WTC11 (cell line): ENCODE measurements at regions not wholly inside any gene's neighbourhood (a gene's known extent, or its start where the extent isn't known, plus 50 kb on each side); places are given as distances from the start of the nearest gene placed in this dataset.

Experiments used
- ATAC-seq: fragments of 200-7000 bp; cut with Tn5 transposase; 2 replicates; pipeline ENCODE4 v1.10.0; 2021; ENCODE audit warnings: mild to moderate bottlenecking, moderate library complexity
- CTCF ChIA-PET: fragments of 300-600 bp; sonication (Branson Sonifier 250); formaldehyde crosslinking; loops from one replicate; lab custom pipeline; 2021; ENCODE audit warnings: antibody characterized with exemption; lab: Charles Lee
- POLR2A ChIA-PET: fragments of 350-600 bp; sonication (Branson Sonifier 250); formaldehyde crosslinking; loops from one replicate; lab custom pipeline; 2021; ENCODE audit warnings: antibody characterized with exemption; lab: Charles Lee
- DNase-seq: peaks from one replicate; pipeline ENCODE4 v3.0.0; 2021; ENCODE audit warnings: low spot score
- H3K27ac Mint-ChIP-seq: 2 replicates; pipeline ENCODE4 v1.8.0; 2021; ENCODE audit warnings: mixed read lengths
- H3K27me3 Mint-ChIP-seq: 2 replicates; pipeline ENCODE4 v1.8.0; 2021; ENCODE audit warnings: low read depth, mild to moderate bottlenecking, moderate library complexity, mixed read lengths
- H3K36me3 Mint-ChIP-seq: 2 replicates; pipeline ENCODE4 v1.8.0; 2021; ENCODE audit warnings: mixed read lengths
- H3K4me1 Mint-ChIP-seq: 2 replicates; pipeline ENCODE4 v1.8.0; 2022; ENCODE audit warnings: mixed read lengths
- H3K4me3 Mint-ChIP-seq: 2 replicates; pipeline ENCODE4 v1.8.0; 2021; ENCODE audit warnings: mild to moderate bottlenecking, moderate library complexity, mixed read lengths
- H3K9me3 Mint-ChIP-seq: 2 replicates; pipeline ENCODE4 v1.8.0; 2021; ENCODE audit warnings: mixed read lengths
- JUN ChIP-seq: sonication (generic); formaldehyde crosslinking; IDR thresholded peaks from 2 replicates; pipeline ENCODE4 v1.8.0; 2023; ENCODE audit warnings: mild to moderate bottlenecking, missing genetic modification reagents
- NR1H2 ChIP-seq: sonication (generic); formaldehyde crosslinking; IDR thresholded peaks from 2 replicates; pipeline ENCODE4 v1.9.0; 2021; ENCODE audit warnings: mild to moderate bottlenecking, moderate library complexity, missing genetic modification reagents
- NR2C2 ChIP-seq: sonication (generic); formaldehyde crosslinking; IDR thresholded peaks from 2 replicates; pipeline ENCODE4 v1.8.0; 2022; ENCODE audit warnings: mild to moderate bottlenecking, missing genetic modification reagents
- OVOL2 ChIP-seq: fragments of 250-450 bp; sonication (Bioruptor Pico); IDR thresholded peaks from 2 replicates; pipeline ENCODE4 v1.9.0; 2021; ENCODE audit warnings: mild to moderate bottlenecking, borderline replicate concordance
- TEAD4 ChIP-seq: sonication (generic); formaldehyde crosslinking; IDR thresholded peaks from 2 replicates; pipeline ENCODE4 v1.8.0; 2022; ENCODE audit warnings: mild to moderate bottlenecking, missing genetic modification reagents
- ZNF232 ChIP-seq: sonication (generic); formaldehyde crosslinking; IDR thresholded peaks from 2 replicates; pipeline ENCODE4 v1.8.0; 2022; ENCODE audit warnings: mild to moderate bottlenecking, missing genetic modification reagents
- ZNF263 ChIP-seq: sonication (generic); formaldehyde crosslinking; IDR thresholded peaks from 2 replicates; pipeline ENCODE4 v1.8.1; 2022; ENCODE audit warnings: low read depth, mild to moderate bottlenecking, moderate library complexity, missing genetic modification reagents
- ZNF281 ChIP-seq: sonication (generic); formaldehyde crosslinking; IDR thresholded peaks from 2 replicates; pipeline ENCODE4 v1.8.0; 2023; ENCODE audit warnings: mild to moderate bottlenecking, missing genetic modification reagents
- ZNF317 ChIP-seq: sonication (generic); formaldehyde crosslinking; IDR thresholded peaks from 2 replicates; pipeline ENCODE4 v1.8.1; 2023; ENCODE audit warnings: low read depth, mild to moderate bottlenecking, moderate library complexity, missing genetic modification reagents, borderline replicate concordance
- ZNF425 ChIP-seq: fragments of 250-450 bp; sonication (Bioruptor Pico); conservative IDR thresholded peaks from 2 replicates; pipeline ENCODE4 v1.9.0; 2021; ENCODE audit warnings: mild to moderate bottlenecking
- ZNF512 ChIP-seq: sonication (generic); formaldehyde crosslinking; IDR thresholded peaks from 2 replicates; pipeline ENCODE4 v1.8.1; 2022; ENCODE audit warnings: missing genetic modification reagents, borderline replicate concordance
- ZNF671 ChIP-seq: fragments of 250-450 bp; sonication (Bioruptor Pico); IDR thresholded peaks from 2 replicates; pipeline ENCODE4 v1.8.0; 2021; ENCODE audit warnings: mild to moderate bottlenecking
- TF ChIP-seq, protein P1 (sequence below): fragments of 250-450 bp; sonication (Bioruptor Pico); IDR thresholded peaks from 2 replicates; pipeline ENCODE4 v1.9.0; 2021; ENCODE audit warnings: mild to moderate bottlenecking
- TF ChIP-seq, protein P2 (sequence below): sonication (generic); formaldehyde crosslinking; IDR thresholded peaks from 2 replicates; pipeline ENCODE4 v1.8.0; 2023; ENCODE audit warnings: missing genetic modification reagents
- TF ChIP-seq, protein P3 (sequence below): sonication (generic); formaldehyde crosslinking; IDR thresholded peaks from 2 replicates; pipeline ENCODE4 v1.8.1; 2023; ENCODE audit warnings: mild to moderate bottlenecking, missing genetic modification reagents, moderate library complexity
- TF ChIP-seq, protein P4 (sequence below): sonication (generic); formaldehyde crosslinking; IDR thresholded peaks from 2 replicates; pipeline ENCODE4 v1.8.0; 2022; ENCODE audit warnings: mild to moderate bottlenecking, missing genetic modification reagents
- TF ChIP-seq, protein P5 (sequence below): sonication (generic); formaldehyde crosslinking; IDR thresholded peaks from 2 replicates; pipeline ENCODE4 v1.8.0; 2022; ENCODE audit warnings: mild to moderate bottlenecking, missing genetic modification reagents

- TF ChIP-seq ZNF512 (CRISPR knock-in tag) (no peak), NR1H2 (CRISPR knock-in tag) (no peak)
- TF ChIP-seq, protein P1, sequence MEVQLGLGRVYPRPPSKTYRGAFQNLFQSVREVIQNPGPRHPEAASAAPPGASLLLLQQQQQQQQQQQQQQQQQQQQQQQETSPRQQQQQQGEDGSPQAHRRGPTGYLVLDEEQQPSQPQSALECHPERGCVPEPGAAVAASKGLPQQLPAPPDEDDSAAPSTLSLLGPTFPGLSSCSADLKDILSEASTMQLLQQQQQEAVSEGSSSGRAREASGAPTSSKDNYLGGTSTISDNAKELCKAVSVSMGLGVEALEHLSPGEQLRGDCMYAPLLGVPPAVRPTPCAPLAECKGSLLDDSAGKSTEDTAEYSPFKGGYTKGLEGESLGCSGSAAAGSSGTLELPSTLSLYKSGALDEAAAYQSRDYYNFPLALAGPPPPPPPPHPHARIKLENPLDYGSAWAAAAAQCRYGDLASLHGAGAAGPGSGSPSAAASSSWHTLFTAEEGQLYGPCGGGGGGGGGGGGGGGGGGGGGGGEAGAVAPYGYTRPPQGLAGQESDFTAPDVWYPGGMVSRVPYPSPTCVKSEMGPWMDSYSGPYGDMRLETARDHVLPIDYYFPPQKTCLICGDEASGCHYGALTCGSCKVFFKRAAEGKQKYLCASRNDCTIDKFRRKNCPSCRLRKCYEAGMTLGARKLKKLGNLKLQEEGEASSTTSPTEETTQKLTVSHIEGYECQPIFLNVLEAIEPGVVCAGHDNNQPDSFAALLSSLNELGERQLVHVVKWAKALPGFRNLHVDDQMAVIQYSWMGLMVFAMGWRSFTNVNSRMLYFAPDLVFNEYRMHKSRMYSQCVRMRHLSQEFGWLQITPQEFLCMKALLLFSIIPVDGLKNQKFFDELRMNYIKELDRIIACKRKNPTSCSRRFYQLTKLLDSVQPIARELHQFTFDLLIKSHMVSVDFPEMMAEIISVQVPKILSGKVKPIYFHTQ (CRISPR knock-in tag), result no peak
Observed at GRCh38 chr2:2665834-2666133, 334.7 kb upstream of the MYT1L start (continued).

GRCh38 chr2:2664989-2665833 is 334.1 kb upstream of the MYT1L start:
- ATAC-seq, result no peak
- peaks cover 9% of the 10 kb centered on the region for H3K9me3 Mint-ChIP-seq
- no peaks in the 10 kb centered on the region; the same call in 1 of the 2 replicates for H3K36me3 Mint-ChIP-seq
- DNase-seq, result no peak
- TF ChIP-seq, protein P2, sequence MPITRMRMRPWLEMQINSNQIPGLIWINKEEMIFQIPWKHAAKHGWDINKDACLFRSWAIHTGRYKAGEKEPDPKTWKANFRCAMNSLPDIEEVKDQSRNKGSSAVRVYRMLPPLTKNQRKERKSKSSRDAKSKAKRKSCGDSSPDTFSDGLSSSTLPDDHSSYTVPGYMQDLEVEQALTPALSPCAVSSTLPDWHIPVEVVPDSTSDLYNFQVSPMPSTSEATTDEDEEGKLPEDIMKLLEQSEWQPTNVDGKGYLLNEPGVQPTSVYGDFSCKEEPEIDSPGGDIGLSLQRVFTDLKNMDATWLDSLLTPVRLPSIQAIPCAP, result no peak
- TF ChIP-seq JUN (no peak), ZNF281 (CRISPR knock-in tag) (no peak), ZNF232 (CRISPR knock-in tag) (no peak), OVOL2 (CRISPR knock-in tag) (no peak), ZNF317 (CRISPR knock-in tag) (no peak), NR1H2 (CRISPR knock-in tag) (no peak), NR2C2 (no peak), ZNF263 (CRISPR knock-in tag) (no peak), ZNF671 (CRISPR knock-in tag) (no peak), ZNF425 (CRISPR knock-in tag) (no peak), TEAD4 (CRISPR knock-in tag) (no peak)
- TF ChIP-seq, protein P3, sequence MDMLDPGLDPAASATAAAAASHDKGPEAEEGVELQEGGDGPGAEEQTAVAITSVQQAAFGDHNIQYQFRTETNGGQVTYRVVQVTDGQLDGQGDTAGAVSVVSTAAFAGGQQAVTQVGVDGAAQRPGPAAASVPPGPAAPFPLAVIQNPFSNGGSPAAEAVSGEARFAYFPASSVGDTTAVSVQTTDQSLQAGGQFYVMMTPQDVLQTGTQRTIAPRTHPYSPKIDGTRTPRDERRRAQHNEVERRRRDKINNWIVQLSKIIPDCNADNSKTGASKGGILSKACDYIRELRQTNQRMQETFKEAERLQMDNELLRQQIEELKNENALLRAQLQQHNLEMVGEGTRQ (CRISPR knock-in tag), result no peak
- TF ChIP-seq, protein P4, sequence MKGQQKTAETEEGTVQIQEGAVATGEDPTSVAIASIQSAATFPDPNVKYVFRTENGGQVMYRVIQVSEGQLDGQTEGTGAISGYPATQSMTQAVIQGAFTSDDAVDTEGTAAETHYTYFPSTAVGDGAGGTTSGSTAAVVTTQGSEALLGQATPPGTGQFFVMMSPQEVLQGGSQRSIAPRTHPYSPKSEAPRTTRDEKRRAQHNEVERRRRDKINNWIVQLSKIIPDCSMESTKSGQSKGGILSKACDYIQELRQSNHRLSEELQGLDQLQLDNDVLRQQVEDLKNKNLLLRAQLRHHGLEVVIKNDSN (CRISPR knock-in tag), result no peak
- TF ChIP-seq, protein P5, sequence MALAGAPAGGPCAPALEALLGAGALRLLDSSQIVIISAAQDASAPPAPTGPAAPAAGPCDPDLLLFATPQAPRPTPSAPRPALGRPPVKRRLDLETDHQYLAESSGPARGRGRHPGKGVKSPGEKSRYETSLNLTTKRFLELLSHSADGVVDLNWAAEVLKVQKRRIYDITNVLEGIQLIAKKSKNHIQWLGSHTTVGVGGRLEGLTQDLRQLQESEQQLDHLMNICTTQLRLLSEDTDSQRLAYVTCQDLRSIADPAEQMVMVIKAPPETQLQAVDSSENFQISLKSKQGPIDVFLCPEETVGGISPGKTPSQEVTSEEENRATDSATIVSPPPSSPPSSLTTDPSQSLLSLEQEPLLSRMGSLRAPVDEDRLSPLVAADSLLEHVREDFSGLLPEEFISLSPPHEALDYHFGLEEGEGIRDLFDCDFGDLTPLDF (CRISPR knock-in tag), result no peak
- TF ChIP-seq, all 79 proteins: peak for 0
- ChIA-PET POLR2A (no interaction called here), CTCF (no interaction called here)
- Mint-ChIP-seq H3K27me3 (no peaks in the 10 kb centered on the region; the same call in 1 of the 2 replicates), H3K4me3 (no peak overlapping the region), H3K27ac (no peak overlapping the region), H3K4me1 (no peaks in the 10 kb centered on the region)
